ENCODE measurements at regions not wholly inside any gene's neighbourhood (a gene's known extent, or its start where the extent isn't known, plus 50 kb on each side); places are given as distances from the start of the nearest gene placed in this dataset.

DNA sequence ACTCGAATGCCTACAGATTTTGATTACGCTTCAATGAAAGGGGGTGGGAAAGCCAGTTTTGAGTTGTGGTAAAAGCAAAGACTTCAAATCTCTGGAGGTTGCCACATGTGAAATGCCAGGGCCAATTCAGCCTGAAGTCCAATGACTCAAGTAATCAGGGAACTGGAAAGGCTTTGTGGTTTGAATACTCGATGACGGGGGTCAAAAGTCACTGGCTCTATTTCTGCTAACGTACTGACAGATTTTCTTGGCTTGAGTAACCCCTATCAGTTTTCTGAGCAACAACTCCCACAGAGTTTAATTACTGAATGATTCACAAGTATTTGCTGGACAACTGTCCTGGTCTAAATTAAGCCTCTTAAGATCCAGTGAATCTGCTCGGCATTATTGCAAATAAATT, 152.2 kb downstream of the SIPA1L2 start:
- peak; percentile 86 for DNase-seq (ENCODE audit: low read depth)

DNA sequence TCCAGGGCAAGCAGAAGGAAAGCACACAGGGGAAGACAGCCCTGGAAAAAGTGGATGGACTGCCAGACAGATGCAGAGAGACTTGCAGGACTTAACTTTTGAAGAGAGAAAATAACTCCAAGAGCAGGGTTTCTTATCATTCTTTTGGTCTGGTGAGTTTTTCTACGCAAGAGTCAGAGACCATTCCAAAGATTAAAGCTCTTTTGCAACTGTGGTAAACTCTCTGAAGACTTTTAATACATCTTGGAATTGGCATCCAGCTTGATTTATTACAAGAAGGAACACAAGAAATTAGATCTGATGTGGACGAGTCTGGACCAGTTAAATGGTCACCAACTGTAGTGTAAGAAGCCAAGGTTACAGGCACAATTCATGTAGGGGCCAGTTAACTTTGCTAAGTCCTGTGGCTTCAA, 153.4 kb downstream of the SIPA1L2 start:
- no peak for DNase-seq (ENCODE audit: low read depth)

DNA sequence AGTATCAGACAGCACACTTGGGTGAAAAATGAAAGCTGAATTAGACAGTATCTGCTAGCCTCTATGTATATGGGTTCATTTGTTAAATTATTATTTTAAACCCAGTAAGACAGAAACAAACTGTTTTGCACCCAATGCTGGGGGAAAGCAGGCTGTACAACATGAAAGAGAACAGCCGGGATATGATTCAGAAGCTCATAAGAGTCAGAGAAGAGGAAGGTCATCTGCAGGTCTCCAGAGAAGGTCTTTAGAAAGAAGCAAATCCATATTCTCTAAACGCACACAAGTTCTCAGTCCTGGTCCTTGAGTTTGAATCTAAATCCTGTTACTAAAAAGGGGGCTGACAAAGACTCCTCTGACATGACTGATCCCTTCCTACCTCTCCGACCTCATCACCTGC, 155.1 kb downstream of the SIPA1L2 start:
- no peak for DNase-seq (ENCODE audit: low read depth)

DNA sequence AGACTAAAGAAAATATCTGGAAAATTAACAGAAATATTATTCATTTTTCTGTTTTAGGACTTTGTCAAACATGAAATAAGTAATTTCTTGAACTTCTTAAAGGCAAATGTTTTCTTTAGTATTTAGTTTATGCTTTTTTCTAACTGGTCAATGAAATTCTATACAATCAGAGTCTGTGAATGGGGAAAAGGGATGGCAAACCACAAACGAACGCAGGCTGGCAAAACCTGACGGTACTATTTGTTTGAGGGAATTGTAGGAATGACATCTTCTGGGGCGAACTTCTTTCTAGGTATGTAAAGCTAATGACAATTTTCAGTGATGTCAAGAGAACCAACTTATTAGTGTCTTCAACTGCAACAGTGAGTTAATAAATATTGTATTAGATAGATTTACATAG, 156.0 kb downstream of the SIPA1L2 start:
- no peak for DNase-seq (ENCODE audit: low read depth)

DNA sequence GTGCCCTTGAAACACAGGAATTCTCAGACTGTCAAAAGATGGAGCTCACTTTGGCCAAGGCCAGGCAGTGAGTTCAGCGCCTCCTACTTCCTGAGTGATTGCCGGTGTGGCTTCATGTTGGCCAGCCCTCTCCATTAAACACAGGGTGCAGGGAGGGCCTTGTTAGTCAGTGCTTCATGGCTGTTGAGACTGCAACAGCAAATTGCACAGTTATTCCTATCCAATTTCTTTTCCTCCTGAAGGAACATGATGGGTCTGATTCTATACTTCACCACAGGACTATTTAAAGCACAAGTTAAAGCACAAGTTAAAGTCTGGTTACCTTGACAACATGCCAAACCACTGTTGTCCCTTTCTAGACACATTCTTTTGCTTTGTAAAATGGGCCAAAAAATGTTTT, 156.6 kb downstream of the SIPA1L2 start:
- peak; percentile 80 for DNase-seq (ENCODE audit: low read depth)

DNA sequence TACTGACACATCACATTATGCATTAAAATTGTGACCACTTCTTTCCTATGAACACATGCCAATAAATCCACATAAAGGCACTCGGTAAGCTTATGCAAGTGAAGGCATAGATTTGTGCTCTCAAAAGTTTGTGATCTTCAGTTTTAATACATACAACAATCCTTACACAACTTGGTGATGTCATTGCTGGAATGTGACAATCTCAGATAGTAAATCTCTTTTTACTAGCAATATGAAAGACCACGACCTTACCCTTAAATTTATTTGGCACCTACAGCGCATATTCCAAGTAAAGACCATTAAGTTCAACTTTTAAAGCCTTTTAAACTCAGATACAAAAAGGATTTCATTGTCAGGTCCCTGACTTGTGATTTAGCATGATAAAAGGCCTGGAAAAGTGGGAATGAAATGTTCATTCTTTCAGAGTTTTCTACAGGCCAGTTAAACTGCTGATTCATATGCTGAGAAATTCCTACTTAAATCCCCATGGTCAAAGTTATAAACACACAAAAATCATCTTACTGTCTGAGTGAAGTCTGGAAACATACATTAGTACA, 157.4 kb downstream of the SIPA1L2 start:
- no peak for DNase-seq (ENCODE audit: low read depth)

DNA sequence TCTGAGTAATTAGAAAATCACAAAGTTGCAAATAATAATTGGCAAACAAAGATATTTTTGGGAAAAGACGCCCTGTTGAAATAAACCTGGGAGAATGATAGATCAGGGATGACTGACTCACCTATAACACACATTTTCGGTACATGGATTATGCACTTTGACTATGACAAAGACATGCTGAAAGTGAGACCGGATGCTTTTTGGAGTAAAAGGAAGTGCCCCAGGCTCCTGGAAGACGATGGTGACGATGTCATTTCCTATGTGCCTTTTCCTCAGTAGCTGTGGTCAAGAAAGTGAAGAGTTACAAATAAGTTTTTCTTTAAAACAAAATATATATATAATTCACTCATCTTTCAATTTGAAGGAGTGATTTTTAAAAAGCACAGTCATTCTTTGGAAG, 158.7 kb downstream of the SIPA1L2 start:
- DNase-seq (ENCODE audit: low read depth) = peak; percentile 17

DNA sequence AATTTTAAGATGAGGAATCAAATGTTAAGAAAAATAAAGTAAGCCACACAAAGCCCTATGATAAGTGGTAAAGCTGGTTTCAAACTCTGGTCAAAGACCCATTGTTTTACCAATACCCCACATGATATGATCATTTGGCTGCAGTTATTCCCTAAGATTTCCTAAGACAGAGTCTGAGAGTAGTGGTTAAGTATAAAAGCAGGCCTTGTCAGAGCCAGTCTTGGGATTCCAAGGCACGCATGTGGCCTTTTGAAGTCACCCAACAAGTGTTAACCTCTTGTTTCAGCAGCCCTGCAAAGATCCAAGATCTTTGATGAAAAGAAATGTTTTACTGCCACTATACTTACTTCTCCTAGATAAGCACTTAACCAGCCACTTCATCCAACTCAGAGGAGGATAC, 159.2 kb downstream of the SIPA1L2 start:
- no peak for DNase-seq (ENCODE audit: low read depth)

DNA sequence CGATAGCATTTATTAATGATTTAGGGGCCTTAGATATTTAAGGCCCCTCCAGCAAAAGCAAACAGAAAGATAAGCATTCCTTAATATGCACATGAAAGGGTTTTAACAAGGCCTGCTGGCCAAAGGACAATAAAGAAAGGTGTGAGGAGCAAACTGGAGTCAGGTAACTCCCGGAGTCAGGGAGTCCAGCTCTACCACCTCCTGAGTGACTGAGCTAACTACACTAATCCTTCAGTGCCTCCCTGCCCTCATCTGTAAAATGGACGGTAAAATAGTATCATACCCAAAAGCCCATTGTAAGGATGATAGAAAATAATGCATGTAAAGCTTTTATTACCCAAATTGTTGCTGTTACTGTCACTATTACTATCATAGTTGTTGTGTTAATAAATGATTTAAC, 161.7 kb downstream of the SIPA1L2 start:
- DNase-seq (ENCODE audit: low read depth) = no peak

DNA sequence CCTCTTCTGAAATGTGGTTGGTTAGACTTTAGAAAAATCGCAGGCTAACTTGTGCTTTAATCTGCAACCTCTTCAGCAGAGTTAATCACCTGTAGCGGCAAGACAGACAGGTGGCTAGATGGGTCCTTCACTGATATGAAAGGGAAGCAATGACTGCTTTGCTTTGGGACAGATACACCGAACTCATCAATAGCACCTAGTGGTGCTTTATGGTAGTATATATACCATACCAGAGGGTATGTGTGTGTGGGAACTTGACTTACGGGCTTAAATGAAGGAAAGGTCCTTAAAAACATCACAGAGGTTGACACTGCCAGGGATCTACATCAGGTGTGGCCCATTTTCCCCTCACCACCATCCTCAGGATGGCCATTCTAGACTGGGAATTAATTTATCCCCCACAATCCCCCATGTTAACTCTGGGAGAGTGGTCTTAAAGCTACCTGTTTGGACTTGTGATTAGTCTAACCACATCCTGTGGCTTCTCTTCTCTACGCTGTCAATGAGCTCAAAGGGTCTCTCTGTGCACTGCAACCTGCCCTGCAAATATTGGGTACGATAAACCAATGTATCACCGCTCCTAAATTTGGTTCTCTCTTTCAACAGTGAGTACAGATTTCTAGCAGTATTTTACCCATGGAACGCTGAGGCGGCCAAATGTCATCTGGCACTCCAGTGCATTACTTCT, 162.7 kb downstream of the SIPA1L2 start:
- DNase-seq (ENCODE audit: low read depth) = no peak

DNA sequence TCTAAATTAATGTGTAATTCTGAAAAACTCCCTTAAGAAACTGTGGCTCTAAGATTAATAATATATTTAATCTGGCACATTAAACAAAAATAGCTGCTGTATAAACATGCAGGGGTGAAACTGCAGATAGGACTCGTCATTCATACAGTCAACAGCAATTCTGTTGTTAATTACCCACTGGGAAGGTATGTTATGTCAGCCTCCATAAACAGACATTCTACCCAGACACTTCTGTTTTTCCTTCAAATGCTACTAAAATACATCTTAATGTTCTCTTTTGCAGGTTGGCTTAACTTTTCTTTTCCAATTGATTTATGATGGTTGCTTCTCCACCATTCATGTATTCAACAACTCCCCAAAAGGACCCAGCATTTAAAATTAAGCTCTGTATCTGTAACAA, 165.6 kb downstream of the SIPA1L2 start:
- no peak for DNase-seq (ENCODE audit: low read depth)

DNA sequence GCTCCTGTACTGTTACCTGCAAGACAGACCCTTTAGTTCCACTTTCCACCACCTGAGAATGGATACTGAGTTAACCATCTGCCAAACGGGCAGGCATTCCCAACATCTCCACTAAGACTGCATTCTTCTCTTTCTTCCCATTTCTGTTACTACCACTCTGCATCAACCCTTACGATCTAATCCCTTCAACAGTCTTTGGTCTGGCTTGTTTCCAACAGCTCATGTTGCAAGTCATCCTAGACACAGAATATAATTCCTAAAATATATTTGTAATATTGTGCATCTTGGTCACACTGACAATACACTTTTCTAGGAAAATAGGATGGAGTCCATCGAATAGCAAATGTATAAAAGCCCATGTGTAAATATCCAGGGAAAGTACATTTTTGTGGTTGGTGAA, 166.7 kb downstream of the SIPA1L2 start:
- no peak for DNase-seq (ENCODE audit: low read depth)

DNA sequence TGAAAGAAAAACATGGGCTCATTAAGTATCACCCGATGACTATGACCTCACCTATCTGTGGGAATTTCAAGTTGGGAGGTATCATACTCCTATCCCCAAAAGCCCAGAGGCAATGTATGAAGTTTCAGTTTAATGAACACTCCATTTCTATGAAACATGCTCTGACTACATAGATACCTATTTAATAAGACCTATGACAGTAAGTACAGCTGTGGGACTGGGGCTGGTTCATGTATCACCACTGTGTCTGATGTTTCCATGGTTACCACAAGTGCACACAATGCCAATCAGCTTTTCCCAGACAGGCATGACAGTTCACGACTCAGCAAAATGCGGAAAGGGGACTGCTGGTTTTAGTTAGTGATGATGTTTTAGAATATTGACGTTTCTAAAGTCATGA, 167.7 kb downstream of the SIPA1L2 start:
- peak; percentile 52 for DNase-seq (ENCODE audit: low read depth)

DNA sequence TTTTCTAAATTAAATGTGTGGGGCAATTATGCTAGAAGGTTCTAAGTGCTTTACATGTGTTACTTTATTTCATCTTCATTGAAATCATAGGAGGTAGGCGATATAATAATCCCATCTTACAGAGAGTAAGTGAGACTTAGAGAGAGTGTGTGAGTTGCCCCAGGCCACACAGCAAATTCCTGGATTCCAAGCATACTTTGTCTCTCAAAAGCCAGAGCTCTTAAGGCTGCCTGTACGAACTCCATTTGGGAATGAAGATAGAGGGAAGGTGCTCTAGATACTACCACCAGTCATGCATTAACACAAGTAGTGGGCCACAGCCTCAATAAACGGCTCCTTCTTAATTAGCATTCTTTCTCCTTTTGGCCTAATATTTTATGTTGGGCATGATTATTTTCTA, 170.1 kb downstream of the SIPA1L2 start:
- DNase-seq (ENCODE audit: low read depth) = no peak

DNA sequence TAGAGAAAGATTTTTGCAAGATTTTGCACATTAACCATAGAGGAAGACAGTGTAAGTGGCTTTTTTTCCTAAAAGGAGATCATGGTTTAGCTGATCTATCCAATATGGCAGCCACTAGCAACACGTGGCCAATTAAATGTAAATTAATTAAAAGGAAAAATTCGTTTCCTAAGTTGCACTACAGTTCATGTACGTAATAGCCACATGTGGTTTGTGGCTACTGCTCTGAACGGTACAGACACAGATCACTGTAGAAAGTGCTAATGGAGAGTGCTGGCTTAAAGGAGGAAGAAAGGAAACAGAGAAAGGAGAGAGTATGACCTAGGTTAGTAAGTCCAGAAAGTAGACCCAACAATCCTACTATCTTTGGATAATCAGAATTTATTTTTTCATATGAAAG, 170.8 kb downstream of the SIPA1L2 start:
- DNase-seq (ENCODE audit: low read depth) = no peak

DNA sequence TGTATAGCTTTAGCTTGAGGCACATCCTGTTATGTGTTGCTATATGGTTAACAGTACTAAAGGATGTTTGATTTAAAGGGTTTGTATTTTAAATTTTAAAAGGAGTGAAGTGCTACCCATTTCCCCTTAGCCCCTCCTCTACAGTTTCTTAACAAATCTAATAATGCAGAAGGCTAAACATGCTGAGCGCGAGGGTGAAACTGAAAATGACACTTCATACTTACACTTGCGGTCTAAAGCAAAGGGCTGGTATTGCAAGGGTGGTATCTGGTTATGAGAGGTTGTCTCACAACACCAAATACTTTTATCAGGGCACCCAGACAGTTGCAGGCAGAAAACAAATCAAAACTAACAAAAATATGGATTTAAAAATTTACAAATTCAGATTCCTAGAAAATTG, 172.3 kb downstream of the SIPA1L2 start:
- no peak for DNase-seq (ENCODE audit: low read depth)

DNA sequence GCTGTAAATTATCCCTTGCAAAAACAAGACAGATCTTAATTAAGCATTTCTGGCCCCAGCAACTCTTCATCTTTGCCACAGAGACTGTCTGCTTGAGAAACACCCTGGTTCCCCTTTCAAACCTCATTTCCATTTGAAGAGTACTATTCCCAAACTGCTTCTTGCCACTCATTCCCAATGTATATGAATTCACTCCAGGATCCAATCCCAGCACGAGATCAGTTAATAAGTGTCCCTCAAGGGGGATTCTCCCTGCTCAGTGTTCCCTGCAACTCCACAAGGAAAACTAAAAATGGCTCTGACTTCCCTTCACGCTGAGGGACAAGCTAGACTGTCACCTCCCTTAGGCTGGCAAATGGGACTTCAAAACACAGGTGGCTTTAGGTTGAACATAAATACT, 173.2 kb downstream of the SIPA1L2 start:
- DNase-seq (ENCODE audit: low read depth) = no peak

DNA sequence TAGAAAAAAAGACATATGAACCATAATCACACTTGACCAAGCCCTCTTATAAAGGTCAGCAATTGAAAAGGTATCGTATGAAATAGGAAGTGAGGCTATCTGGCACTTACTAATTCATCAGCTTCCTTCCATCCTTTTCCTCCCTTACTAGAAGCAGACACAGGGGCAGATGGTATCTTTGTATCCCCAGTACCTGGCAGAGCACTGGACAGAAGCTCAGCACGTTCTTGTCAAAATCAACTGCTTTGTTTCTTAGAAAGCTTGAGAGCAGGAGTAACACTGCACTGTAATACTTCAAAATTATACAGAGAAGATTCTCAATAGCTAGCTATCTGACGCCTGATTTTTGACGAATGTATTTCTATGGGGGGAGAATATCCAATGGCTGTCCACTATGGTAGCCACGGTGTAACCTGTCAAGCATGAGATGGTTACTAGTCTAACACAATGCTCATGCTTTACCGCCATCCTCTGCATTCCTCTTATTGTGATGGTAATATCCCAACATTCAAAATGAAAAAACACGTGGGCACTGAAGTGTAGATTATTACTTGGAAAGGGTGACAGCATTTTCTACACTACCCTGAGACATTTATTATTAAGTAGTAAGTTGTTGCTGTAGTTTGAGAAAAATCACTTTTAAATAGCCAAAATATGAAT, 175.6 kb downstream of the SIPA1L2 start:
- DNase-seq (ENCODE audit: low read depth) = no peak

DNA sequence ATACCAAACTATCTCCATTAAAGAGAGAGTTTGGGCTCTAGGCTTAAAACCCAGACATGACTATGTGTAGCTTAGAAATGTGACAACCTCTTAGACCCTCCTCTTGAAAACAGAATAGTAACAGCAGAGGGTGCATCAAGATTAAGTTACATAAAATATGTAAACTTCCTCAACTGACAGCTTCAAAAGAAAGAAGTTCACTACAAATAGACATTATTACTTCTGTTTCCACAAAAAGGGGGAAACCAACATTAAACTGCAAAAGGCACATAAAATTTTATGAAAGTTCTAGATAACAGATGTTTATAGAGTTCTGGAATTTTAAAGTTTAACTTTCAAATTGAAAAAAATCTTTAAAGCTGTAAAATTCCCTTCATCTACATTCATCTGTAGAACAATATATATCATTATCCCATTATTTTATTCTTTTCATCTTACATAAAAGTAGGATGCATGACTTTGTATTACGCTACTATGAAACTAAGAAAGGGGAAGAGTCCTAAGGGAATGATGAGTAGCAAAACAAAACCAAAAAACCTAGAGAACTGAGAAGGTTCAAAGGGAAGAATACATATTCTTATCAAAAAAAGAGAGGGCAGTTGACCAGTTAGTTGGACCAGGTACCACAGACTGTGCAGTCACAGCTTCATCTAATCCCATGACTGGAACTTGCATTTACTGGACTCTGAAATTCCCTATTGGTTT, 177.0 kb downstream of the SIPA1L2 start:
- DNase-seq (ENCODE audit: low read depth) = no peak

DNA sequence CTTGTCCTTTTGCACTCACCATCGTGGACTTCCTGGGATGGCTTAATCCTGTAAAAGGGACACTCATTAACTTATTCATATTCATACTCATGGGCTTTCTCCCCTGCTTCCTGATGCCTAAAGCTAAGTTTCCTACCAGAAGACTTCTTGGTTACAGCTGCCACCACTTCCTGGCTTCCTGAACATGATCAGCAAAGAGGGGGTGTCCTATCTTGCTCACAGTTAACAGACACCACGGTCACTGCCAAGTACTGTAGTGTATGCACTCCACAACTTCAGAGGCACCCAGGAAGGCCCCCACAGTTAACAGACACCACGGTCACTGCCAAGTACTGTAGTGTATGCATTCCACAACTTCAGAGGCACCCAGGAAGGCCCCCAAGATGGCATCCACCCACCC, 177.8 kb downstream of the SIPA1L2 start:
- no peak for DNase-seq (ENCODE audit: low read depth)

DNA sequence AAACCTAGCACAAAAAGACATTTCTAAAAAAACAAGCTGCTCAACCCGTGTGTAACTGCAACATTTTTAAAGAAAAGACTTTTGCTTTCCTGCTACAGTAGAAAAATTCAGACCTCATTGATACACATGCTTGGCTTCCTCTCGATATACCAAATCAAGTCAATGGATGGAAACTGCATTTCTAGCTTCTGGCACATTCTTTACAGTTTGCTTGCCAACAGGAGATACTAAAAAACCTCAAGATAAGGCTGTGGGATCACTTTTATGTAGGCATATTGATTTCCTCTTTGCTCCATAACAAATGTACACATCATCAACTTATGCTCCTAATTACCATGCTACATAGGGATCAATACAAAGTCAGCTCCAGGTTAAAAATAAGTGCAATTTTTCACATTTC, 178.4 kb downstream of the SIPA1L2 start:
- DNase-seq (ENCODE audit: low read depth) = no peak

DNA sequence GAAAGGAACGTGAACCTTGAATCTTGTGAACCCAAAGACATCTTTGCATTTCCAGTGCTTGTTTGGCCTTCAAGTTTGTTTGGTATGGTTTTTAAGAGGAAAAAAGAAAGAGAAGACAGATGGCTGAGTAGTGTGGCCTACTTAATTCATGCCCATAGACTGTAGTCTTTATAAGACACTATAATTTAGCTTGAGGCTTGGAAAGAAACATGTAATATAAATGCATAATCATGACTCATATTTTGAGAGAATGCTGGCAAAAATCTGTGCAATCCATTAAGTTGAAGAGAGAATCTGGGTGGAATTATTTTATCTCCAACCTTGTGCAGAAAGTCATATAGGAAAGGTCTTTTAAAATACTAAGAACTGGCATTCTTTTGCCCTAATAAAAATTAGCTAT, 179.3 kb downstream of the SIPA1L2 start:
- DNase-seq (ENCODE audit: low read depth) = no peak

DNA sequence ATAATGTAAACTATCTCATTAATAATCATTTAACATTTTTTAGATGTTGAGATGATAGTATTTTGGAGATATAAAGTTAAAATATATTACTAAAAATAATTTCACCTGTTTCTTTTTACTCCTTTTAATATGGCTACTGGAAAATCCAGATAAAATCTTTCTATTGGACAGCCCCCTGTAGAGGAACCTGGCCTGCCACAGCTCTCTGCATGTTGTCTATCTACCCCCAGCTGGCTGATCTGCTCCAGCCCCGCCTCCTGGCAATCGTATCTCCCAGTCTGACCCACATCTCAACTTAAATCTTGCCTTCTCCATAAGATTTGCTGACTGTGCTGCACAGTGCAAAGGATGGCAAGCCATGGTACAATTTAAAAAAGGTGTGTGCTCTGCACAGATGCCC, 182.8 kb downstream of the SIPA1L2 start:
- DNase-seq (ENCODE audit: low read depth) = no peak
